Psoas muscle (tissue), 7 donors: ENCODE measurements at regions not wholly inside any gene's neighbourhood (a gene's known extent, or its start where the extent isn't known, plus 50 kb on each side); places are given as distances from the start of the nearest gene placed in this dataset.

Experiments
- ATAC-seq, 4 donors: fragments of 200-7000 bp; cut with Tn5 transposase; one replicate each; pipeline ENCODE4 v1.9.1; 2020; ENCODE audit warnings: moderate library complexity in 3 of 4, mild to moderate bottlenecking in 2 of 4
- DNase-seq, 2 donors: peaks; one replicate each; pipeline ENCODE4 v3.0.0-alpha.2; 2020
- H3K27ac ChIP-seq: fragments of 200-600 bp; one replicate; pipeline ENCODE4 v1.8.0; 2022
- H3K27me3 ChIP-seq, 3 donors: fragments of 200-600 bp in 1 of 3; one replicate each; pipeline versions ENCODE4 v1.6.1 to v1.8.0; 2013 to 2022; ENCODE audit warnings: low read length in 2 of 3, mild to moderate bottlenecking in 2 of 3, moderate library complexity in 1 of 3; ENCODE audit not compliant: insufficient read depth in 3 of 3
- H3K36me3 ChIP-seq, 2 donors: fragments of 200-600 bp in 1 of 2; one replicate each; pipeline versions ENCODE4 v1.6.1 to v1.8.0; 2013 to 2022; ENCODE audit warnings: low read depth in 1 of 2, mild to moderate bottlenecking in 1 of 2, moderate library complexity in 1 of 2; ENCODE audit not compliant: insufficient read depth in 1 of 2
- H3K4me1 ChIP-seq: fragments of 200-600 bp; one replicate; pipeline ENCODE4 v1.8.0; 2022
- H3K4me3 ChIP-seq: fragments of 200-600 bp; one replicate; pipeline ENCODE4 v1.8.0; 2022; ENCODE audit warnings: mild to moderate bottlenecking
- H3K9me3 ChIP-seq: fragments of 200-600 bp; one replicate; pipeline ENCODE4 v1.8.0; 2022
- WGBS, 3 donors: extraction: QIAGEN DNeasy Blood & Tissue Kit; methylation state at CpG; one replicate each; pipeline versions ENCODE4 v1.1.6 to v1.1.7; 2013; 5-methylcytosine and 5-hydroxymethylcytosine counted together
- intact Hi-C, 2 donors: fragments of 100-400 bp; cut with DNase I; formaldehyde crosslinking; loops; one replicate each; pipeline versions ENCODE4 v1.11.0 to v1.14.2; 2022
- TF ChIP-seq, protein P1 (sequence below): fragments of 200-600 bp; IDR thresholded peaks from one replicate; pipeline ENCODE4 v1.8.0; 2022; ENCODE audit warnings: antibody characterized with exemption
- donor health status: healthy with polysubstance abuse.
- donor health status: DM: no; HTN: no; CAD: no; lungs with moderate emphysema.
- donor health status: Bipolar disorder and iron deficiency.
- donor health status: healthy.
- donor health status: DM: yes; HTN: yes; CAD: no.
- donor health status: DM: no; HTN: no; CAD: no.
- donor health status: DM: yes; HTN: yes; CAD: no.

GRCh38 chr7:128190051-128190647, 50.9 kb upstream of the LEP start:
- DNase-seq (no peak), ATAC-seq (no peak)
- intact Hi-C loops: no loop called here
- H3K36me3 ChIP-seq: no peaks in the 10 kb centered on the region
- H3K27me3 ChIP-seq: peaks cover 0 to 36% (median 7%) of the 10 kb centered on the region in 3 donors
- no peaks in the 10 kb centered on the region for H3K4me1 ChIP-seq
- TF ChIP-seq, protein P1, sequence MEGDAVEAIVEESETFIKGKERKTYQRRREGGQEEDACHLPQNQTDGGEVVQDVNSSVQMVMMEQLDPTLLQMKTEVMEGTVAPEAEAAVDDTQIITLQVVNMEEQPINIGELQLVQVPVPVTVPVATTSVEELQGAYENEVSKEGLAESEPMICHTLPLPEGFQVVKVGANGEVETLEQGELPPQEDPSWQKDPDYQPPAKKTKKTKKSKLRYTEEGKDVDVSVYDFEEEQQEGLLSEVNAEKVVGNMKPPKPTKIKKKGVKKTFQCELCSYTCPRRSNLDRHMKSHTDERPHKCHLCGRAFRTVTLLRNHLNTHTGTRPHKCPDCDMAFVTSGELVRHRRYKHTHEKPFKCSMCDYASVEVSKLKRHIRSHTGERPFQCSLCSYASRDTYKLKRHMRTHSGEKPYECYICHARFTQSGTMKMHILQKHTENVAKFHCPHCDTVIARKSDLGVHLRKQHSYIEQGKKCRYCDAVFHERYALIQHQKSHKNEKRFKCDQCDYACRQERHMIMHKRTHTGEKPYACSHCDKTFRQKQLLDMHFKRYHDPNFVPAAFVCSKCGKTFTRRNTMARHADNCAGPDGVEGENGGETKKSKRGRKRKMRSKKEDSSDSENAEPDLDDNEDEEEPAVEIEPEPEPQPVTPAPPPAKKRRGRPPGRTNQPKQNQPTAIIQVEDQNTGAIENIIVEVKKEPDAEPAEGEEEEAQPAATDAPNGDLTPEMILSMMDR: no peak
- H3K9me3 ChIP-seq: peaks cover 3% of the 10 kb centered on the region
- 31 to 40% (median 37%) methylated on average over 7 of the region's 7 CpGs for WGBS, 3 donors
- H3K4me3 ChIP-seq: no peak overlapping the region
- no peak overlapping the region for H3K27ac ChIP-seq

- Histone ChIP-seq H3K4me3 (no peak overlapping the region), H3K9me3 (peaks cover 7% of the 10 kb centered on the region), H3K27me3 (peaks cover 0 to 36% (median 7%) of the 10 kb centered on the region in 3 donors), H3K4me1 (no peaks in the 10 kb centered on the region), H3K27ac (no peak overlapping the region), H3K36me3 (no peaks in the 10 kb centered on the region)
- TF ChIP-seq, protein P1: no peak
- 64 to 70% (median 69%) methylated on average over 7 of the region's 7 CpGs for WGBS, 3 donors
- intact Hi-C loops: no loop called here
- no peak for DNase-seq
- no peak for ATAC-seq
Observed at GRCh38 chr7:128191136-128191844, 49.8 kb upstream of the LEP start.
